ENCODE measurements at regions not wholly inside any gene's neighbourhood (a gene's known extent, or its start where the extent isn't known, plus 50 kb on each side); places are given as distances from the start of the nearest gene placed in this dataset.

DNA sequence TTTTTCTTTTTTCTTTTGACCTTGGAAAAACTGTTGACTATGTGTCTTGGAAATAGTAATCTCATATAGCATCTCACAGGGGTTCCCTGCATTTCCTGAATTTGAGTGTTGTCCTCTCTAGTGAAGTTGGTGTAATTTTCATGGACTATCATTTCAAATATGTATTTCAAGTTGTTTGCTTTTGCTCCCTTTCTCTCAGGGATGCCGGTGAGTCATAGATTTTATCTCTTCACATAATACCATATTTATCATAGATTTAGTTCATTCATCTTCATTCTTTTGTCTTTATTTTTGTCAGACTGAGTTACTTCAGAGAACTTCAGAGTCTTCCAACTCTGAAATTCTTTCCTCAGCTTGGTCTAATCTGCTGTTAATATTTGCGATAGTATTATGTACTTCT, 1320.6 kb downstream of the LRFN5 start (continued):
- TF ChIP-seq, protein P1, sequence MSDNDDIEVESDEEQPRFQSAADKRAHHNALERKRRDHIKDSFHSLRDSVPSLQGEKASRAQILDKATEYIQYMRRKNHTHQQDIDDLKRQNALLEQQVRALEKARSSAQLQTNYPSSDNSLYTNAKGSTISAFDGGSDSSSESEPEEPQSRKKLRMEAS (IDR thresholded peaks at IDR 0.05; ENCODE audit: low read depth): no peak
- TF ChIP-seq, protein P2, sequence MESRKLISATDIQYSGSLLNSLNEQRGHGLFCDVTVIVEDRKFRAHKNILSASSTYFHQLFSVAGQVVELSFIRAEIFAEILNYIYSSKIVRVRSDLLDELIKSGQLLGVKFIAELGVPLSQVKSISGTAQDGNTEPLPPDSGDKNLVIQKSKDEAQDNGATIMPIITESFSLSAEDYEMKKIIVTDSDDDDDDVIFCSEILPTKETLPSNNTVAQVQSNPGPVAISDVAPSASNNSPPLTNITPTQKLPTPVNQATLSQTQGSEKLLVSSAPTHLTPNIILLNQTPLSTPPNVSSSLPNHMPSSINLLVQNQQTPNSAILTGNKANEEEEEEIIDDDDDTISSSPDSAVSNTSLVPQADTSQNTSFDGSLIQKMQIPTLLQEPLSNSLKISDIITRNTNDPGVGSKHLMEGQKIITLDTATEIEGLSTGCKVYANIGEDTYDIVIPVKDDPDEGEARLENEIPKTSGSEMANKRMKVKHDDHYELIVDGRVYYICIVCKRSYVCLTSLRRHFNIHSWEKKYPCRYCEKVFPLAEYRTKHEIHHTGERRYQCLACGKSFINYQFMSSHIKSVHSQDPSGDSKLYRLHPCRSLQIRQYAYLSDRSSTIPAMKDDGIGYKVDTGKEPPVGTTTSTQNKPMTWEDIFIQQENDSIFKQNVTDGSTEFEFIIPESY (IDR thresholded peaks at IDR 0.05; ENCODE audit: borderline replicate concordance, low read depth): no peak
- TF ChIP-seq FOSL2 (IDR thresholded peaks at IDR 0.05; ENCODE audit: borderline replicate concordance, low read depth) (no peak), TCF12 (IDR thresholded peaks at IDR 0.05) (no peak)
- TF ChIP-seq, protein P3, sequence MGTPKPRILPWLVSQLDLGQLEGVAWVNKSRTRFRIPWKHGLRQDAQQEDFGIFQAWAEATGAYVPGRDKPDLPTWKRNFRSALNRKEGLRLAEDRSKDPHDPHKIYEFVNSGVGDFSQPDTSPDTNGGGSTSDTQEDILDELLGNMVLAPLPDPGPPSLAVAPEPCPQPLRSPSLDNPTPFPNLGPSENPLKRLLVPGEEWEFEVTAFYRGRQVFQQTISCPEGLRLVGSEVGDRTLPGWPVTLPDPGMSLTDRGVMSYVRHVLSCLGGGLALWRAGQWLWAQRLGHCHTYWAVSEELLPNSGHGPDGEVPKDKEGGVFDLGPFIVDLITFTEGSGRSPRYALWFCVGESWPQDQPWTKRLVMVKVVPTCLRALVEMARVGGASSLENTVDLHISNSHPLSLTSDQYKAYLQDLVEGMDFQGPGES (IDR thresholded peaks at IDR 0.05; ENCODE audit: low read depth, low read length): no peak

DNA sequence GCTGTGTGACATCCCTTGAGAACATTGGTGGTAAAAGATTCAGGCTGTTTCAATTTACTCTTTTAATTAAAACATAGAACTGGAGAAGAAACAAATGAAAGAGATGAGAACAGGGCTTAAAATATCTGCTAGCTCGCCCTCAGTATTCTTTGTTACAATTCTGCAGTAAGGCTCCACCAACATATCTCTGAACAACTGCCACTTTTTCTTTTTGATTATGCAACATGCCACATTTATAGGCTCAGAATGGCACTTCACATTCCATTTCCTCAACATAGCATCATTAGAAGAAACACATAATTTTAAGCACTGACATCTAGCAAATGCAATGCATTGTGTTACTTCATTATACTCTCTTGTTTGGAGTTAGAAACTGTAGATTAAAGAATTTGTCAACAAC, 1315.2 kb downstream of the LRFN5 start:
- H3F3A ChIP-seq (replicated peaks; ENCODE audit: insufficient read depth): no peaks in the 10 kb centered on the region
- no peaks in the 10 kb centered on the region for H3K9me3 ChIP-seq
- 13% methylated on average over 1 of the region's 1 CpG for WGBS (ENCODE audit: low lambda C conversion rate)
- no peaks in the 10 kb centered on the region for H3K27me3 ChIP-seq (ENCODE audit: insufficient read depth)
- no peak overlapping the region for H3K4me3 ChIP-seq (ENCODE audit: low read depth in 2 of 2, low read length in 1 of 2)
- ChIA-PET CTCF (no interaction called here), POLR2A (no interaction called here)
- no peak overlapping the region for H3K9ac ChIP-seq
- H3K4me1 ChIP-seq (ENCODE audit: control insufficient read depth in 1 of 2, insufficient read depth in 2 of 2, low read depth in 1 of 2, low read length in 1 of 2): no peaks in the 10 kb centered on the region
- H2AFZ ChIP-seq (ENCODE audit: low read depth): no peak overlapping the region
- H3K9me2 ChIP-seq: no peaks in the 10 kb centered on the region
- no peaks in the 10 kb centered on the region for H4K20me1 ChIP-seq (ENCODE audit: insufficient read depth)
- H3K79me2 ChIP-seq (ENCODE audit: insufficient read depth): no peaks in the 10 kb centered on the region
- no peak overlapping the region for H3K27ac ChIP-seq (ENCODE audit: low read depth in 2 of 2, low read length in 1 of 2)
- no peaks in the 10 kb centered on the region for H3K36me3 ChIP-seq (replicated peaks in 1 of 2; ENCODE audit: control insufficient read depth in 1 of 2, insufficient read depth in 2 of 2, low read length in 1 of 2)
- TF ChIP-seq PBX3 (IDR thresholded peaks at IDR 0.05) (no peak), TCF12 (IDR thresholded peaks at IDR 0.05) (no peak), REST (IDR thresholded peaks at IDR 0.05; ENCODE audit: low read depth, low read length) (no peak), ELF1 (IDR thresholded peaks at IDR 0.05) (no peak), EP300 (IDR thresholded peaks at IDR 0.05; ENCODE audit: borderline replicate concordance in 1 of 2, low read depth in 1 of 2, low read length in 1 of 2) (no peak), FOSL2 (IDR thresholded peaks at IDR 0.05; ENCODE audit: borderline replicate concordance, low read depth) (no peak), NRF1 (IDR thresholded peaks at IDR 0.05; ENCODE audit: low read depth, low read length) (no peak), RXRA (IDR thresholded peaks at IDR 0.05; ENCODE audit: borderline replicate concordance, low read depth) (no peak), TEAD4 (IDR thresholded peaks at IDR 0.05; ENCODE audit: borderline replicate concordance, insufficient read depth) (no peak), FOXJ3 (CRISPR knock-in tag; IDR thresholded peaks at IDR 0.05) (no peak), GABPA (IDR thresholded peaks at IDR 0.05; ENCODE audit: low read depth) (no peak), SIN3A (IDR thresholded peaks at IDR 0.05; ENCODE audit: borderline replicate concordance, low read depth, low read length) (no peak), YY1 (IDR thresholded peaks at IDR 0.05; ENCODE audit: low read depth) (no peak), MXI1 (IDR thresholded peaks at IDR 0.05; ENCODE audit: low read depth, low read length) (no peak)
- DNase-seq: no peak
- no peak overlapping the region for H3K4me2 ChIP-seq

Data from SK-N-SH (cell line).